HG03439 (cell line): ENCODE measurements at regions not wholly inside any gene's neighbourhood (a gene's known extent, or its start where the extent isn't known, plus 50 kb on each side); places are given as distances from the start of the nearest gene placed in this dataset.

ENCODE experiments used
- ATAC-seq: cut with Tn5 transposase; IDR thresholded peaks from one replicate; pipeline ENCODE4 v1.9.1; 2021; ENCODE audit warnings: mild to moderate bottlenecking, moderate library complexity; ENCODE audit not compliant: unreplicated experiment

- no peak for ATAC-seq
These were observed 74.6 kb upstream of the DOK6 start for GRCh38 chr18:69326094-69326493.

GRCh38 chr18:69328086-69328485 is 72.6 kb upstream of the DOK6 start:
- no peak for ATAC-seq

GRCh38 chr18:69330385-69331005 is 70.2 kb upstream of the DOK6 start:
- no peak for ATAC-seq

DNA sequence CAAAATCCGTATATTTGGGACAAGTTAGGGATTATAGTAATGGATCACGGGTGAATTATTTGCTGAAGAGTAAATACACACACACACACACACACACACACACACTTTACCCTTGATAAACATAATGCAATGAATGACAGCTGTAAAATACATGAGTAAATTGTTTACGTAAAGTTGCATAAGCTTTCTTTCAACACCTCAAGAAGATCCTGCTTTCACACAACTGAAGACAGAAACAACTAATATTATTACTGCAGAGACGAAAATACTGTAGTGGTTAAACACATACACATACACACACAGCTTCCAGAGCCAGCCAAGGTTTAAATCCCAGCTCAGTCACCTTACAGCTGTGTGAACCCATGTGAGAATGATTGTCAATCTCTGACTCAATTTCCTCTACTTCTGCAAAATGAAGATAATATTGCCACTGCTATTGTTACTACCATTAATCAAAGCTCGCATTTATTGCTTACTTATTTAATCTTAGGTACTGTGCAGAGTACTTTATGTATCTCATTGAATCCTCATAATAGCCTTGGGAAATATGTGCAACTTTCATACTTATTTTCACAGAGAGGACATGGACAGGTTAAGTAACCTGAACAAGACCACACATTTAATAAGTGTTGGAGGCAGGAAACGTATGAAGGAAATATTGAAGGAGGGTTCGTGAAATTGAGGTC is 50.6 kb upstream of the DOK6 start:
- ATAC-seq: no peak
